SK-N-DZ (cell line): ENCODE measurements at regions not wholly inside any gene's neighbourhood (a gene's known extent, or its start where the extent isn't known, plus 50 kb on each side); places are given as distances from the start of the nearest gene placed in this dataset.

Experiments used
- DNase-seq: peaks from one replicate; pipeline ENCODE4 v3.0.0-alpha.2; 2015; ENCODE audit warnings: low spot score

DNA sequence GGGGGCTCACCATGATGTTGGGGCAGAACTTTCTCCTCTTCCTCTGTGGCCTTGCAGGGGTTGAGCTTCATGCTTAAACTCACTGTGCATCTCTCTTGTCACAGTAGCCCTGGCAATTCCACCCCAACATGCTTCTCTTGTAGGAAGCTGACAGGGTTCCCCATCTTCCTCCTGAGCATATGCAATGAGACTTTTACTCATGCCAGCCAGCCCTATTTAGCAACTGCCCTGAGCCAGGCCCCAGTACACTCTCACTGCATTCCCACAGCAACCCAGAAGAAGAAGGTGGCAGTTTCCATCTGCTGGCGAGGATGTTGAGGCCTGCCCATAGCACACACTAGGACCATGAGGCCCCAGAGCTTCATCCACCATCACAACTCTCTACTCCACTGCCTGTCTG is 72.2 kb upstream of the TEX51 start:
- no peak for DNase-seq

DNA sequence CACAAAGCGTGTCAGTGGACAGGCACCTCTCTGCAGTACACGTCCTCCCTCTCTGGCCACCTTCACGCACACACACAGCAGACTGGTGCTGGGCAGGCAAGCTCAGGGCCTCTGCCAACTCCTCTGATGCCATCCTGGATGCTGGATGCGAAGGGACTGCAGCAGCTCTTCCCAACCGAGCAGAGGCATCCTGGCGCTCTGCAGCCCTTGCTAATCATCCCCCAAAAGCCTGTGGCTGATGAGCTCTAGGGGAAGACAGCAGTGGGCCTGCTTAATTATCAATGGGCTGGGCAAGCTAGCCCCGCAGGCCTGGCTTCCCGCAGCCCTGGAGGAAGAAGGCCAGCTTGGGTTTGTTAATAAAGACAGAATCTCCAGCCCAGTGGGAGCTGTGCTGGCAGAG is 71.3 kb upstream of the TEX51 start:
- DNase-seq = no peak

DNA sequence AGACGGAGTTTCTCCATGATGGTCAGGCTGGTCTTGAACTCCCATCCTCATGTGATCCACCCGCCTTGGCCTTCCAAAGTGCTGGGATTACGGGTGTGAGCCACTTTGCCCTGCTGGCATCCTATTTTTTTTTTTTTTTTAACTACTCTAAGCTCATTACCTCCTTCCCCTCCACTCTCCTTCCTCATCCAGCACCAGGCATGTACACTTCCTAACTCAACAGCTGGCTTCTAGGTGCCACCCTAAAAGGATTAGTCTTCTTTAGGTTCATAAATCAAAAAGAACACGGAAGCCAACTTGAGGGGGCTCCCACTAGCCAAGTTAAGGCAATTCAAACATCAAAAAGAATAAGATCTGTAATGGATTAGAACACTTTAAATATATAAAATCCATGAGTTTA is 70.6 kb upstream of the TEX51 start:
- DNase-seq = no peak

DNA sequence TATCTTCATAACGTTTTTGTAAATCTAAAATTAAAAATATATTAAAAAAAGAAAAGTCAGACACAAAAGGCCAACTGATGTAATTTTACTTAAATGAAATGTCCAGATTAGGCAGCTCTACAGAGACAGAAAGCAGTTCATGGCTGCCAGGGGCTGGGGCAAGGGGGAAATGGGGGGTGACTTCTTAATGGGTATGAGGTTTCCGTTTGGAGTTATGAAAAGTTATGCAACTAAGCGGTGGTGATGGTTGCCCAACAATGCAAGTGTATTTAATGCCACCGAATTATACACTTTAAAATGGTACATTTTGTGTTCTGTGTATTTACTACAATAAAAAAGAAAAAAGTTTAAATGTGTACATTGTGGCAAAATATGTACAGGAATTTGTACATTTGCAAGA is 70.2 kb upstream of the TEX51 start:
- DNase-seq = no peak

DNA sequence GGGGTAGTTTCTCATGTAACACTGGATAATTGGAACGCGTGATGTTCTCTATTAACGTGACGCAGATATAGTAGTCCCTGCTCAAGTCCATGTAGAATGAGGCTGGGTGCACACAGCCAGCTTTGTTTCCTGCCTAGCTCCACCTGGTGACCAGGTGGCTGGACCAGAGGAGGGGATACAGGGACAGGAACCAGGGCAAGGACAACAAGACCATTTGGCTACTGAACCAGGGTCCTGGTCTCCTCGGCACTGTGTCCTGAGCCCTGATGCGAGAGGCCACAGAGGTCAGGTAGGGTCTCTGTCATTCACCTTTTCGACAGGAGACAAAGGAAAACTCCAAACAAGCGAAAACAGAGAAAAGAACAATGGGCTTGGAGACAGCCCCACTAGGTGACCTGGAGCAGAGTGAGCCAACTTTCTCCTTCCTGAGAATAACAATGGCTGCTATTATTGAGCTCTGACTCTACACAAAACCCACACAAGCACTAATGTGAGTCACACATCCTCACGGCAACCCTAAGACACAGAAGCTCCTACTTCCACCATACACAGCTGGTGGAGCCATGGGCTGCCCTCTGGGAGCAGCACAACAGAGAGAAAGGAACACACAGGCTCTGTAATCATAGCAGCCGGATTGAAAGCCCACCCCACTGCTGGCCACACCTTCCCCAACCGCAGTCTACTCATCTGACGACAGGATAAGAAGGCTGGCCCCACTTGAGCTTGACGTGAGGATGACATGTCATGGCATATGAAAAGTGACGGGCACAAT is 67.3 kb upstream of the TEX51 start:
- DNase-seq = no peak

DNA sequence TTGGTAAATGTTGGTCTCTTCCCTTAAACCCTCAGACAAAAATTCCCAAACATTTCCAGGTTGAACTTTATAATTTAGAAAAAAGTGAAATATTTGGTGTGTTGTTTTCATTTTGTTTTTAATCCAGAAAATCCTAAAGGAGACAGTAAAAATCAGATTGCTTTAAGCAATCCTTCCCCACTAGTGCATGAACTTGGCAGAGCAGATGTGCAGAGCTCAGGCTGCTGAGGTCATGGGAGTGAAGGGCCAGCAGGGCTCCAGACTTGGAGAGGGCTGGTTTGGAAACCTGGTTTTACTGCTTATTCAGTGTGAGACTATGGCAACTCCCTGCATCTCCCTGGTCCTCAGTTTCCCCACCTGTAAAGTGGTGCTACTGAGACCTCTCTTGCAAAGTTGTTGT is 66.7 kb upstream of the TEX51 start:
- no peak for DNase-seq

DNA sequence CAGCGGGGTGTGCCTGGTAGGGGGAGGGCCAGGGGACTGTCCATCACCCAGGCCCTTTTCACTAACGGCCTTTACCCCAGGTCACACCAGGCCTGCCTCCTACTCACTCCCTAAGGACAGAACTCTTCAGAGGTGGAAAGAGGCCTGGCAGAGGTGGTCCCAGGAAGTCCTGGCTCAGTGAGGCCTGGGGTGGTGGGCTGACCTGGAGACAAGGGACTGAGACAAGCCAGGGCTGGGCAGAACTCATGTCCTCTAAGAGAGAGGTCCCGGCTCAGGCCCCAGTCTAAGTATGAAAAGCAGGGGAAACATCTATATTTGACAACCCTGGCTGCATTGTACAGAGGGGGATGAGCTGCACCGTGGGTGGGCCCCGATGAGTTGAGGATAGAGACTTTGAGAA is 65.9 kb upstream of the TEX51 start:
- DNase-seq = no peak

DNA sequence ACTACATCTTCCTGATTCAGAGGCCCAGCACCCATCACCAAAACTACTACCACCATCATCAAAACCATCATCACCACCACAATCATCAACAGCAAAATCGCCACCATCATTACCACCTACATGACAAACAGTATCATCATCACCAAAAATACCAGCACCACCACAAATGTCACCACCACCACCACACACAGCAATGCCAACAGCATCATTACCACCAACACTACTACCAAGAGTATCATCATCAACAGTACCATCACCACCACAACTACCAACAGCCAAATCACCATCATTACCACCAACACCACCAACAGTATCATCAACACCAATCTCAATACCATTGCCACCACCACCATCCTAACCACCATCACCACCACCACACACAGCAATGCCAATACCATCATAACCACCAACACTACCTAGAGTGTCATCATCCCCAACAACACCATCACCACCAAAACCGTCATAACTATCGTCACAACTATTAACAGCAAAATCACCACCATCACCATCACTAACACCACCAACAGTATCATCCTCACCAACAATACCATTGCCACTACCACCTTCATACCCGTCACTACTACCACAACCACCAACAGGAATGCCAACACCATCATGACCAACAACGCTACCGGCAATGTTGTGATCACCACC is 64.6 kb upstream of the TEX51 start:
- no peak for DNase-seq

DNA sequence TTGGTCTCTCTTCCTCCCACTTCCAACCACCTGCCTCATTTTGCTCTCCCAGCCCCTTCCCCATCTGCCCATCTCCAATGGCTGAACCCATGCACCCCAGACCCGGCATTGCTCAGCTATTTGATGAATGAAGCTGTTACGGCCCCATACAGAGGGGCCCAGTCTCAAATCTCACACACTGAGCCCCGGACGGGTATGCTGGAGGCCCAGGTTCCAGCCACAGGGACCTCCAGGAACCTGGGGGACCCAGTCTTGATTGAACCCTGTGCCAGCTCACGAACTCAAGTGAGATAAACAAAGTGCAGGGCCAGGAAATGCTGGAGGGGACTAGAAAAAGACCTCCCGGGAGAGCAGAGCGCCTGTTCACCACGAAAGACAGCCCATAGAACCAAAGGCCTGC is 63.4 kb upstream of the TEX51 start:
- DNase-seq = no peak

DNA sequence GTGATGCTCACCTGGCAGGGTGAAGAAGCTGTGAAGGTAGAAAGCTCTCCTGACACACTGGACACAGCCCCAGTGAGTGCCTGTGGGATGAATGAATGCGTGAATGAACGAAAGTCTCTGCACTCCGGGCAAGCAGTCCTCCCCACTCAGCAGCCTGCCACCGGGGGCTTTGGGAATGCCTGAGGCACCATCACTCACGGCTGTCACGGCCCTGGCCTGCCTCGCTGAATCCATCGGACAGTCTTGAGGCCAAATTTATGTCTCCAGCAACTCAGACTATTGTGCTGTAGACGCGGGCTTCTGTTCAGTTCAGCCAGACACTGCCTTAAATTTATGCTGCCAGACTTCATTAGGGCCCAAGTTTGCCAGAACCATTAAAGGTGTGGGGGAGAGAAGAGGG is 62.9 kb upstream of the TEX51 start:
- no peak for DNase-seq

DNA sequence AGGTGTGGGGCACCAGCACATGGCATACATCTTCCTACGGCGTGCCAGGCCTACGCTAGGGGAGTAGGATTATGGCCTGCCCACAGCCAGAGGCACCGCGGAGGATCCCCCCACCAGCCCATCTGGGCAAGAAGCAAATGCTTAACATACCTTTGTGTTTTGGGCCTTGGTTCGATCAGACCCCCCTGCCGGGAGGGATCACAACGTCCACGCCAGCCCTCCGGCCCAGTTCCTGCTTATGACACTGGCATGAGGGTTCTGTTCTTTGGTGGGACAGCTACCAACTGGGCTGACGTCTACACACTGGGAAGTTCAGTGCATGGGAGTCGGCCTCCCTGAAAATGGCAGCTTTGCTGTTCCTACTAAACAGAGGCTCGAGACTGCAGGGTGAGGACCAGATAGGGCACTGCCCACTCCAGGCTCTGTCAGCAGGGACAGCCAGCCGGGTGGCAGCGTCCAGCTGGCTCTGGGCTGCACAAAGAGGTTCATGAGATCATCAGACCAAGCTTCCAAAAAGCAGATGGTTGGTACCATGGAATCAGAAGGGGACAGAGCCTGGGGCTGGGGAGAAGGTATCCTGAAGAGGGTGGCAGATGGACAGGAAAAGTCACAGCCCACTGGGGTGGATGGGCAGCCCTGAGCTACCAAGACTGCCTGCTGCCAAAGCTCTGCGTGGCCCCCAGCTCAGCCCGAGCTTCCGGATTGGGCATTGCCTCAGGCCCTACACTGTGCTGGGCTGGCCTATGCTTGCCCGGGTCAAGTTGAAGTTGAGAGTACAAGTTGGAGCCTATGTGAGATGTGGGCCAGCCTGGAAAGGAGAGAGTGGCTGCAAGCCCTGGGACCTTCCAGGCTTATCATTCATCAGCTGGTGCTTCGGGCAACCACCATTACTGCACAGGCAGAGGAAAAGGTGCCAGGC is 61.7 kb upstream of the TEX51 start:
- no peak for DNase-seq

DNA sequence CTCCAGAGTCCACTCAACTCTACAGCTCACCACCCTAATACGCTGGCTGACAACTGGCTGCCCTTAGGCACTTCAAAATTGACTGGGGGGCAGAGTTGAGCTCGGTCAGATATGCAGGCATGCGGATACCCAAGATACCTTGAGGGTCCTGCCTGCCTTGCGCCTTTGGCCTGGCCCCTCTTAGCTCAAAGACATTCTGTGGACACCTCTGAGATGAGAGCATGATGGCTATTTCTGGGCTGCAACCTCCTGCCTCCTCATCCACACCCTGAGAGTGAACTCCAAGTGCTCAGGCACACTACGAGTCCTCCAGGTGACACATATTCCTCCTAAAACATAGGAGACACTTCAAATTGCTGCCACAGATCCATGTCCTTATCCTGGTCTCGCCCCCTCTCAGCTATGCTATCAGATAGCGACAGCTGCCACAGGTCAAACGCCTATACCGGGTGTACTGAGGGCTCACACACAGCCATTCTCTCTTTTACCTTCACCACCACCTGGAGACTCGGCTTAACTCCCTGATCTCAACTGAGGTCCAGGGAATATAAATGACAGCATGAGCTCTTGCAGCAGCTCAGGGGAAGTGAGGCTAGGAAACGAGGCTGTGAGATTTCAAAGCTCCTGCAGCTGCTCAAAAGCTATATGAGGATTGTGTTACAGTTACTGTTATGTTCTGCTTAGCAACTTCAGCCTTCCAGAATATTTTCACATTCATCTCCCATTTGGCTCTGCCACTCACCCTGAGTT is 60.5 kb upstream of the TEX51 start:
- no peak for DNase-seq

DNA sequence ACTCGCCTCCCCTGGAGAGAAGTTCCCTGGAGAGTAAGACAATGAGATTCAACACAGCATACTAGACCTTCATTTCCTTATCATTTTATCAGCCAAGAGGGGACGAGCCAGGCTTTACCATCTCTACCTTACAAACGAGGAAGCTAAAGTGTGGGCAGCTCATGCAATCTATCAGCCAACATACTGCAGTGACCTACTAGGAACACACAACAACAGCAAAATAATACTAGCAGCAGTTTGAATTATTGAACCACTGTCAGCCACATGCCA is 60.0 kb upstream of the TEX51 start:
- no peak for DNase-seq

DNA sequence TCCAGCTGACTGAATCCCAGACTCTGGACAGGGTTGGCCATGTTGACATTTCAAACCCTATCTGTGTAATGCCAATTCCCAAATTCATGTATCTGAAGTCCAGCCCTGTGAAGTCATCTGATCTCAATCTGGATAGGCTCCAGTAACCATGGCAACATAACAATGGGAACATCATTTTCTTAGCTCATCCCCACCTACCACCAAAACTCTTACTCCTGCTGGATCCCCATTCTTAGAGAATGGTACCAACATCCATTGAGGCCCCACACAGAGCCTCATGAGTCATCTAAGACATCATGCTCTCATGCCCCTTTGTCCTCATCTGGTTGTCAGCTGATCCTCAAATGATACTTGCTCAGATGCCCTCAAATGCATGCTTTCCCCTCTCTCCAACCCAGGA is 58.9 kb upstream of the TEX51 start:
- DNase-seq = no peak

DNA sequence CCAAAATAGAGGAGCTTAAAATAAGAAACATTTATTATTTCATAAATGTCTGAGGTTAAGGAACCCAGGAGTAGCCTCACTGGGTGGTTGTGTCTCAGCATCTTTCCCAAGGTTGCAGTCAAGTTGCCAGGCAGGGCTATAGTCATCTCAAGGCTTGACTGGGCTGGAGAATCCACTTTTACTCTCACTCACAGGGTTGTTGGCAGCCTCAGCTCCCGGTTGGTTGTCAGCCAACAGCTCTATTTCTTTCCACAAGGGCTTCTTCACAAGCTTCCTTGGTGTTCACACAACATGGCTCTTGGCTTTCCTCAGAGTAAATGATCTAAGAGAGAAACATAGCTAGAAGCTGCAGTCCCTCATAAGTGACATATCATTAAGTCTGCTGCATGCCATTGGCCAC is 55.6 kb upstream of the TEX51 start:
- DNase-seq = no peak

DNA sequence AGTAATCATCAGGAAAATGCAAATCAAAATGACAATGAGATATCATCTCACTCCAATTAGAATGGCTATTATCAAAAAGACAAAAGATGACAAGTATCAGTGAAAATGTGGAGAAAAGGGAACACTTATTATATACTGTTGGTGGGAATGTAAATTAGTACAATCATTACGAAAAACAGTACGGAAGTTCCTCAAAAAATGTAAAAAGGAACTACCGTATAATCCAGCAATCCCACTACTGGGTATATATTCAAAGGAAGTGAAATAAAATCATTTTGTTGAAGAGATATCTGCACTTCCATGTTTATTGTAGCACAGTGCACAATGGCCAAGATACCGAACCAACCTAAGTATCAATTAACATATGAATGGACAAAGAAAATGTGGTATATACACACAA is 52.4 kb upstream of the TEX51 start:
- no peak for DNase-seq
